CD4-positive, CD25-positive, alpha-beta regulatory T cell (primary cell): ENCODE measurements at regions not wholly inside any gene's neighbourhood (a gene's known extent, or its start where the extent isn't known, plus 50 kb on each side); places are given as distances from the start of the nearest gene placed in this dataset.

ENCODE experiments used
- ATAC-seq, 2 donors: fragments of 150-1000 bp; cut with Tn5 transposase; one replicate each; pipeline ENCODE4 v1.10.0; 2021; ENCODE audit warnings: low read depth in 2 of 2, moderate number of reproducible peaks in 2 of 2, moderate library complexity in 1 of 2
- DNase-seq, 3 donors: peaks; one replicate each; pipeline versions ENCODE4 v3.0.0 to v3.0.0-alpha.2; 2012 to 2022; ENCODE audit warnings: mixed read lengths in 1 of 3
- H3K27ac ChIP-seq: one replicate; pipeline ENCODE4 v1.7.0; 2013; ENCODE audit warnings: mild to moderate bottlenecking, low read length; ENCODE audit not compliant: insufficient read depth, poor library complexity, severe bottlenecking
- H3K27me3 ChIP-seq: one replicate; pipeline ENCODE4 v1.7.0; 2013; ENCODE audit warnings: low read length; ENCODE audit not compliant: control insufficient read depth, insufficient read depth
- H3K36me3 ChIP-seq: one replicate; pipeline ENCODE4 v1.7.0; 2013; ENCODE audit warnings: mild to moderate bottlenecking, low read length, moderate library complexity; ENCODE audit not compliant: control insufficient read depth, insufficient read depth
- H3K4me1 ChIP-seq: 2 replicates; pipeline ENCODE4 v1.7.0; 2013; ENCODE audit warnings: mild to moderate bottlenecking, low read length; ENCODE audit not compliant: insufficient read depth, control insufficient read depth, poor library complexity, severe bottlenecking
- H3K4me3 ChIP-seq: one replicate; pipeline ENCODE4 v1.7.0; 2013; ENCODE audit warnings: low read depth, mild to moderate bottlenecking, low read length, moderate library complexity
- H3K9me3 ChIP-seq, 2 experiments: 1 replicate in 1 of 2; 2 replicates in 1 of 2; pipeline ENCODE4 v1.7.0; 2013; ENCODE audit warnings: low read length in 2 of 2, mild to moderate bottlenecking in 1 of 2, moderate library complexity in 1 of 2; ENCODE audit not compliant: control insufficient read depth in 2 of 2
- H3K27ac Mint-ChIP-seq, 3 donors: one replicate each; pipeline ENCODE4 v1.8.0; 2020 to 2022; ENCODE audit warnings: mild to moderate bottlenecking in 3 of 3, mixed read lengths in 3 of 3, moderate library complexity in 2 of 3
- H3K27me3 Mint-ChIP-seq: one replicate; pipeline ENCODE4 v1.8.0; 2022; ENCODE audit warnings: mild to moderate bottlenecking, mixed read lengths
- H3K36me3 Mint-ChIP-seq: one replicate; pipeline ENCODE4 v1.8.0; 2020; ENCODE audit warnings: mixed read lengths
- H3K4me1 Mint-ChIP-seq, 4 donors: one replicate each; pipeline ENCODE4 v1.8.0; 2020 to 2022; ENCODE audit warnings: mixed read lengths in 4 of 4, mild to moderate bottlenecking in 1 of 4
- H3K4me3 Mint-ChIP-seq, 4 donors: one replicate each; pipeline ENCODE4 v1.8.0; 2020 to 2022; ENCODE audit warnings: mild to moderate bottlenecking in 4 of 4, mixed read lengths in 4 of 4, moderate library complexity in 3 of 4
- H3K9me3 Mint-ChIP-seq, 7 donors: one replicate each; pipeline ENCODE4 v1.8.0; 2020 to 2022; ENCODE audit warnings: mixed read lengths in 7 of 7, mild to moderate bottlenecking in 3 of 7, moderate library complexity in 2 of 7

GRCh38 chr6:66605971-66606370, 898.9 kb upstream of the EYS start:
- Histone ChIP-seq H3K9me3 (peaks cover 0 to 9% of the 10 kb centered on the region in 2 experiments), H3K27me3 (no peaks in the 10 kb centered on the region), H3K4me3 (no peak overlapping the region), H3K4me1 (no peaks in the 10 kb centered on the region), H3K27ac (no peak overlapping the region), H3K36me3 (no peaks in the 10 kb centered on the region)
- H3K4me3 Mint-ChIP-seq = no peak overlapping the region
- no peaks in the 10 kb centered on the region for H3K4me1 Mint-ChIP-seq
- peaks cover 0 to 17% (median 4%) of the 10 kb centered on the region in 7 donors for H3K9me3 Mint-ChIP-seq
- ATAC-seq (no peak), DNase-seq (no peak)
- H3K27ac Mint-ChIP-seq = no peak overlapping the region
- no peaks in the 10 kb centered on the region for H3K36me3 Mint-ChIP-seq
- H3K27me3 Mint-ChIP-seq = no peaks in the 10 kb centered on the region

- Mint-ChIP-seq H3K36me3 (no peaks in the 10 kb centered on the region), H3K27me3 (no peaks in the 10 kb centered on the region), H3K9me3 (peaks cover 0 to 26% (median 5%) of the 10 kb centered on the region in 7 donors), H3K4me3 (no peak overlapping the region), H3K27ac (no peak overlapping the region), H3K4me1 (no peaks in the 10 kb centered on the region)
- Histone ChIP-seq H3K9me3 (peaks cover 0 to 10% of the 10 kb centered on the region in 2 experiments), H3K4me1 (no peaks in the 10 kb centered on the region), H3K27me3 (no peaks in the 10 kb centered on the region), H3K4me3 (no peak overlapping the region), H3K27ac (no peak overlapping the region), H3K36me3 (no peaks in the 10 kb centered on the region)
- ATAC-seq (no peak), DNase-seq (no peak)
These were observed 898.0 kb upstream of the EYS start for GRCh38 chr6:66605011-66605410.

DNA sequence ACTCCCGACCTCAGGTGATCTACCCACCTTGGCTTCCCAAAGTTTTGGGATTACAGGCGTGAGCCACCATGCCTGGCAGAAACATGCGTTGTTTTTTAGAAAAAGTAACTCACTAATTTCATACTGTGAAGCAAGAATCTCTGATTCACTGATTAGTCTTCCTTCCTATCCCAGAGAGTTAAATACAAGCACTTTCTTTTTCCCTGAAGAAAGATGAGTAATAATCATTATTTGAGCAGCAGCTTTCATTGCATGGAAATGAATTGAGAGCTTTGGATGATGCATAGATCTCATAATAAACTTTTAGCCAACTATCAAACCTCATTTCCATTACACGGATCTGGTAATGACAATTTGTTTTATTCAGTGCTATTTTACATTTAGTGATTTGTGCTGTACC, 892.5 kb upstream of the EYS start:
- Histone ChIP-seq H3K4me1 (no peaks in the 10 kb centered on the region), H3K36me3 (no peaks in the 10 kb centered on the region), H3K27ac (no peak overlapping the region), H3K27me3 (no peaks in the 10 kb centered on the region), H3K9me3 (peaks cover 0 to 7% of the 10 kb centered on the region in 2 experiments), H3K4me3 (no peak overlapping the region)
- Mint-ChIP-seq H3K27ac (no peak overlapping the region), H3K27me3 (no peaks in the 10 kb centered on the region), H3K36me3 (no peaks in the 10 kb centered on the region), H3K4me1 (no peaks in the 10 kb centered on the region), H3K9me3 (peaks cover 3 to 22% (median 7%) of the 10 kb centered on the region in 7 donors), H3K4me3 (no peak overlapping the region)
- DNase-seq (no peak), ATAC-seq (no peak)

DNA sequence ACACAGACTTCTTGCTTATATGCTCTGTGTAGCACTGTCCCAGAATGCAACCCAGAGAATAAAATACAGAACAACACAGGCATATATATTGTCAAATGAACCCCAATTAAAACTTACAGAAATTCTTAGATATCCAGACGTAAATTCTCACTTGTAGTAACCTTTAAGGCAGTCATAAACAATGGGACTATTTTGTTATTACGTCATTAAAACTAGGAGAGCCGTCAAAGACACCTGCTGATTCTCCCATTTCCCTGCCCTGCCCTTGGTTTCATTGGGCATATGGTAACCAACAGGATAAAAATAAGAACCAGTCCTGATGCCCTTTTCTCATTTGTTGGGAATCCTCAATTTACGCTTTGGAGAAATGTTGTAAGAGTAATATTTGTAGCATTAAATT, 871.3 kb upstream of the EYS start:
- H3K36me3 Mint-ChIP-seq = no peaks in the 10 kb centered on the region
- H3K4me1 ChIP-seq = no peaks in the 10 kb centered on the region
- H3K27ac ChIP-seq = no peak overlapping the region
- H3K9me3 Mint-ChIP-seq = peaks cover 2 to 13% (median 4%) of the 10 kb centered on the region in 7 donors
- no peaks in the 10 kb centered on the region for H3K27me3 Mint-ChIP-seq
- H3K9me3 ChIP-seq = peaks cover 0 to 2% of the 10 kb centered on the region in 2 experiments
- no peak overlapping the region for H3K4me3 Mint-ChIP-seq
- H3K36me3 ChIP-seq = no peaks in the 10 kb centered on the region
- DNase-seq (no peak), ATAC-seq (no peak)
- no peaks in the 10 kb centered on the region for H3K4me1 Mint-ChIP-seq
- H3K4me3 ChIP-seq = no peak overlapping the region
- no peaks in the 10 kb centered on the region for H3K27me3 ChIP-seq
- no peak overlapping the region for H3K27ac Mint-ChIP-seq

- H3K36me3 Mint-ChIP-seq = no peaks in the 10 kb centered on the region
- H3K27ac Mint-ChIP-seq = no peak overlapping the region
- DNase-seq (no peak), ATAC-seq (no peak)
- no peak overlapping the region for H3K4me3 ChIP-seq
- H3K9me3 ChIP-seq = peaks cover 7 to 17% of the 10 kb centered on the region in 2 experiments
- no peaks in the 10 kb centered on the region for H3K36me3 ChIP-seq
- H3K4me3 Mint-ChIP-seq = no peak overlapping the region
- H3K4me1 ChIP-seq = no peaks in the 10 kb centered on the region
- H3K27me3 ChIP-seq = no peaks in the 10 kb centered on the region
- H3K27ac ChIP-seq = no peak overlapping the region
- H3K9me3 Mint-ChIP-seq = peaks cover 0 to 18% (median 3%) of the 10 kb centered on the region in 7 donors
- no peaks in the 10 kb centered on the region for H3K4me1 Mint-ChIP-seq
- no peaks in the 10 kb centered on the region for H3K27me3 Mint-ChIP-seq
These were observed 861.2 kb upstream of the EYS start for GRCh38 chr6:66568271-66568670.

DNA sequence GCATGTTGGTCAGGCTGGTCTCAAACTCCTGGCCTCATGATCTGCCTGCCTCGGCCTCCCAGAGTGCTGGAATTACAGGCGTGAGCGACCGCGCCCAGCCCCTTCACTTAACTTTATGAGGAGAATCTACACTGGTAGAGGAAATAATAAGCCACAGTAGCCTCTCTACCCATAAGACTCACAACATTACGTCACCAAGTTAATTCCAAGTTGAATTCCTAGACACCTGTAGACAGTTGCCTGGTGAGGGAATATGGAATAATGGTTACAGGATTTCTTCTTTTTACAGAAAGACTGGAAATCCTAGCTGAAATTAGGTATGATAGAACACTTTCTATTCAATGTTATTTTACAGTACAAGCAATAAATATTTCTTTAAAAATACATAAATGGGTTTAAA, 854.5 kb upstream of the EYS start:
- Histone ChIP-seq H3K4me3 (no peak overlapping the region), H3K4me1 (no peaks in the 10 kb centered on the region), H3K27me3 (no peaks in the 10 kb centered on the region), H3K36me3 (no peaks in the 10 kb centered on the region), H3K9me3 (peaks cover 8 to 22% of the 10 kb centered on the region in 2 experiments), H3K27ac (no peak overlapping the region)
- H3K9me3 Mint-ChIP-seq = peaks cover 0 to 29% (median 9%) of the 10 kb centered on the region in 7 donors
- ATAC-seq (no peak), DNase-seq (no peak)
- H3K27me3 Mint-ChIP-seq = no peaks in the 10 kb centered on the region
- H3K27ac Mint-ChIP-seq = no peak overlapping the region
- no peaks in the 10 kb centered on the region for H3K36me3 Mint-ChIP-seq
- no peaks in the 10 kb centered on the region for H3K4me1 Mint-ChIP-seq
- H3K4me3 Mint-ChIP-seq = no peak overlapping the region

GRCh38 chr6:66558189-66558588, 851.2 kb upstream of the EYS start:
- Histone ChIP-seq H3K4me1 (no peaks in the 10 kb centered on the region), H3K9me3 (peaks cover 6 to 15% of the 10 kb centered on the region in 2 experiments), H3K4me3 (no peak overlapping the region), H3K27me3 (no peaks in the 10 kb centered on the region), H3K27ac (no peak overlapping the region), H3K36me3 (no peaks in the 10 kb centered on the region)
- Mint-ChIP-seq H3K27me3 (no peaks in the 10 kb centered on the region), H3K27ac (no peak overlapping the region), H3K9me3 (peaks cover 3 to 47% (median 12%) of the 10 kb centered on the region in 7 donors), H3K4me1 (no peaks in the 10 kb centered on the region), H3K4me3 (no peak overlapping the region), H3K36me3 (no peaks in the 10 kb centered on the region)
- no peak for ATAC-seq
- DNase-seq = no peak

DNA sequence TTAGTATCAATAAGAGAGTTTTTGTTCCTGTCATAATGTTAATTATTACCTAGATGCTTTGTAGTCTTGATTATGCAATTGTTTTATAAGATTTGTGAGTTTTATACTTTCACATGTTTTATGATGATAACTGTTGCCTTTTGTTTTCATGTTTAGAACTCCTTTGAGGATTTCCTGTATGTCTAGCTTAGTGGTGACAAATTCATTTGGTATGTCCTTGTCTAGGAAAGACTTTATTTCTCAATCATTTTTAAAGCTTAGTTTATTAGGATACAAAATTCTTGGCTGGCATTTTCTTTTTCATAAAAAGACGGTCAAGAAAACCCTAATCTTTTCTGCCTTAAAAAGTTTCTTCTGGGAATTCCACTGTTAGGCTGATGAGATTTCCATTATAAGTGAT, 849.9 kb upstream of the EYS start:
- ATAC-seq (no peak), DNase-seq (no peak)
- Mint-ChIP-seq H3K4me3 (no peak overlapping the region), H3K27me3 (no peaks in the 10 kb centered on the region), H3K27ac (no peak overlapping the region), H3K9me3 (peaks cover 3 to 50% (median 12%) of the 10 kb centered on the region in 7 donors), H3K4me1 (no peaks in the 10 kb centered on the region), H3K36me3 (no peaks in the 10 kb centered on the region)
- Histone ChIP-seq H3K4me1 (no peaks in the 10 kb centered on the region), H3K27me3 (no peaks in the 10 kb centered on the region), H3K27ac (no peak overlapping the region), H3K9me3 (peaks cover 2 to 11% of the 10 kb centered on the region in 2 experiments), H3K36me3 (no peaks in the 10 kb centered on the region), H3K4me3 (no peak overlapping the region)
